ENCODE measurements at regions not wholly inside any gene's neighbourhood (a gene's known extent, or its start where the extent isn't known, plus 50 kb on each side); places are given as distances from the start of the nearest gene placed in this dataset.

- Histone ChIP-seq H3K27me3 (ENCODE audit: insufficient read depth) (no peaks in the 10 kb centered on the region), H3K36me3 (ENCODE audit: insufficient read depth) (peaks cover 6% of the 10 kb centered on the region; the same call in 1 of the 2 replicates), H3F3A (replicated peaks; ENCODE audit: low read depth) (no peaks in the 10 kb centered on the region), H3K9me2 (ENCODE audit: insufficient read depth) (no peaks in the 10 kb centered on the region), H4K20me1 (replicated peaks; ENCODE audit: insufficient read depth) (no peaks in the 10 kb centered on the region), H3K27ac (ENCODE audit: low read depth) (no peak overlapping the region), H3K4me1 (ENCODE audit: insufficient read depth) (0 out of 2 replicates have a peak, but pooled peaks cover 4% of the 10 kb centered on the region), H2AFZ (no peak overlapping the region), H3K4me2 (no peak overlapping the region), H3K79me2 (replicated peaks; ENCODE audit: insufficient read depth) (no peaks in the 10 kb centered on the region), H3K4me3 (no peak overlapping the region)
- Mint-ChIP-seq H3K4me1 (peaks cover 4% of the 10 kb centered on the region; the same call in 1 of the 3 replicates), H3K27ac (no peak overlapping the region), H3K36me3 (ENCODE audit: low read depth) (peaks cover 6% of the 10 kb centered on the region; the same call in 2 of the 3 replicates), H3K9me3 (peaks cover 14% of the 10 kb centered on the region; the same call in 2 of the 3 replicates), H3K27me3 (ENCODE audit: insufficient read depth, low read depth, poor library complexity) (no peaks in the 10 kb centered on the region), H3K4me3 (no peak overlapping the region)
- DNase-seq (ENCODE audit: low spot score) = no peak
- TF ChIP-seq, protein P1, sequence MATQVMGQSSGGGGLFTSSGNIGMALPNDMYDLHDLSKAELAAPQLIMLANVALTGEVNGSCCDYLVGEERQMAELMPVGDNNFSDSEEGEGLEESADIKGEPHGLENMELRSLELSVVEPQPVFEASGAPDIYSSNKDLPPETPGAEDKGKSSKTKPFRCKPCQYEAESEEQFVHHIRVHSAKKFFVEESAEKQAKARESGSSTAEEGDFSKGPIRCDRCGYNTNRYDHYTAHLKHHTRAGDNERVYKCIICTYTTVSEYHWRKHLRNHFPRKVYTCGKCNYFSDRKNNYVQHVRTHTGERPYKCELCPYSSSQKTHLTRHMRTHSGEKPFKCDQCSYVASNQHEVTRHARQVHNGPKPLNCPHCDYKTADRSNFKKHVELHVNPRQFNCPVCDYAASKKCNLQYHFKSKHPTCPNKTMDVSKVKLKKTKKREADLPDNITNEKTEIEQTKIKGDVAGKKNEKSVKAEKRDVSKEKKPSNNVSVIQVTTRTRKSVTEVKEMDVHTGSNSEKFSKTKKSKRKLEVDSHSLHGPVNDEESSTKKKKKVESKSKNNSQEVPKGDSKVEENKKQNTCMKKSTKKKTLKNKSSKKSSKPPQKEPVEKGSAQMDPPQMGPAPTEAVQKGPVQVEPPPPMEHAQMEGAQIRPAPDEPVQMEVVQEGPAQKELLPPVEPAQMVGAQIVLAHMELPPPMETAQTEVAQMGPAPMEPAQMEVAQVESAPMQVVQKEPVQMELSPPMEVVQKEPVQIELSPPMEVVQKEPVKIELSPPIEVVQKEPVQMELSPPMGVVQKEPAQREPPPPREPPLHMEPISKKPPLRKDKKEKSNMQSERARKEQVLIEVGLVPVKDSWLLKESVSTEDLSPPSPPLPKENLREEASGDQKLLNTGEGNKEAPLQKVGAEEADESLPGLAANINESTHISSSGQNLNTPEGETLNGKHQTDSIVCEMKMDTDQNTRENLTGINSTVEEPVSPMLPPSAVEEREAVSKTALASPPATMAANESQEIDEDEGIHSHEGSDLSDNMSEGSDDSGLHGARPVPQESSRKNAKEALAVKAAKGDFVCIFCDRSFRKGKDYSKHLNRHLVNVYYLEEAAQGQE (IDR thresholded peaks at IDR 0.05; ENCODE audit: unreplicated experiment) = no peak
- TF ChIP-seq CREB1 (CRISPR knock-in tag; IDR thresholded peaks at IDR 0.05; ENCODE audit: low read depth) (no peak), JUNB (IDR thresholded peaks at IDR 0.05; ENCODE audit: unreplicated experiment) (no peak), EZH2 (IDR thresholded peaks at IDR 0.05; ENCODE audit: low read depth, unreplicated experiment) (no peak), NANOG (IDR thresholded peaks at IDR 0.05; ENCODE audit: borderline replicate concordance) (no peak), STAT1 (IDR thresholded peaks at IDR 0.05; ENCODE audit: unreplicated experiment) (no peak), ETS1 (IDR thresholded peaks at IDR 0.05) (no peak), POLR2AphosphoS5 (IDR thresholded peaks at IDR 0.05; ENCODE audit: low read depth) (no peak), EZH2phosphoT487 (IDR thresholded peaks at IDR 0.05; ENCODE audit: unreplicated experiment) (no peak), CTCF (conservative IDR thresholded peaks at IDR 0.05; ENCODE audit: low read depth in 2 of 2) (no peak), ZNF114 (CRISPR knock-in tag; IDR thresholded peaks at IDR 0.05) (no peak), ZNF331 (CRISPR knock-in tag; IDR thresholded peaks at IDR 0.05; ENCODE audit: low read depth) (no peak)
- TF ChIP-seq, protein P2, sequence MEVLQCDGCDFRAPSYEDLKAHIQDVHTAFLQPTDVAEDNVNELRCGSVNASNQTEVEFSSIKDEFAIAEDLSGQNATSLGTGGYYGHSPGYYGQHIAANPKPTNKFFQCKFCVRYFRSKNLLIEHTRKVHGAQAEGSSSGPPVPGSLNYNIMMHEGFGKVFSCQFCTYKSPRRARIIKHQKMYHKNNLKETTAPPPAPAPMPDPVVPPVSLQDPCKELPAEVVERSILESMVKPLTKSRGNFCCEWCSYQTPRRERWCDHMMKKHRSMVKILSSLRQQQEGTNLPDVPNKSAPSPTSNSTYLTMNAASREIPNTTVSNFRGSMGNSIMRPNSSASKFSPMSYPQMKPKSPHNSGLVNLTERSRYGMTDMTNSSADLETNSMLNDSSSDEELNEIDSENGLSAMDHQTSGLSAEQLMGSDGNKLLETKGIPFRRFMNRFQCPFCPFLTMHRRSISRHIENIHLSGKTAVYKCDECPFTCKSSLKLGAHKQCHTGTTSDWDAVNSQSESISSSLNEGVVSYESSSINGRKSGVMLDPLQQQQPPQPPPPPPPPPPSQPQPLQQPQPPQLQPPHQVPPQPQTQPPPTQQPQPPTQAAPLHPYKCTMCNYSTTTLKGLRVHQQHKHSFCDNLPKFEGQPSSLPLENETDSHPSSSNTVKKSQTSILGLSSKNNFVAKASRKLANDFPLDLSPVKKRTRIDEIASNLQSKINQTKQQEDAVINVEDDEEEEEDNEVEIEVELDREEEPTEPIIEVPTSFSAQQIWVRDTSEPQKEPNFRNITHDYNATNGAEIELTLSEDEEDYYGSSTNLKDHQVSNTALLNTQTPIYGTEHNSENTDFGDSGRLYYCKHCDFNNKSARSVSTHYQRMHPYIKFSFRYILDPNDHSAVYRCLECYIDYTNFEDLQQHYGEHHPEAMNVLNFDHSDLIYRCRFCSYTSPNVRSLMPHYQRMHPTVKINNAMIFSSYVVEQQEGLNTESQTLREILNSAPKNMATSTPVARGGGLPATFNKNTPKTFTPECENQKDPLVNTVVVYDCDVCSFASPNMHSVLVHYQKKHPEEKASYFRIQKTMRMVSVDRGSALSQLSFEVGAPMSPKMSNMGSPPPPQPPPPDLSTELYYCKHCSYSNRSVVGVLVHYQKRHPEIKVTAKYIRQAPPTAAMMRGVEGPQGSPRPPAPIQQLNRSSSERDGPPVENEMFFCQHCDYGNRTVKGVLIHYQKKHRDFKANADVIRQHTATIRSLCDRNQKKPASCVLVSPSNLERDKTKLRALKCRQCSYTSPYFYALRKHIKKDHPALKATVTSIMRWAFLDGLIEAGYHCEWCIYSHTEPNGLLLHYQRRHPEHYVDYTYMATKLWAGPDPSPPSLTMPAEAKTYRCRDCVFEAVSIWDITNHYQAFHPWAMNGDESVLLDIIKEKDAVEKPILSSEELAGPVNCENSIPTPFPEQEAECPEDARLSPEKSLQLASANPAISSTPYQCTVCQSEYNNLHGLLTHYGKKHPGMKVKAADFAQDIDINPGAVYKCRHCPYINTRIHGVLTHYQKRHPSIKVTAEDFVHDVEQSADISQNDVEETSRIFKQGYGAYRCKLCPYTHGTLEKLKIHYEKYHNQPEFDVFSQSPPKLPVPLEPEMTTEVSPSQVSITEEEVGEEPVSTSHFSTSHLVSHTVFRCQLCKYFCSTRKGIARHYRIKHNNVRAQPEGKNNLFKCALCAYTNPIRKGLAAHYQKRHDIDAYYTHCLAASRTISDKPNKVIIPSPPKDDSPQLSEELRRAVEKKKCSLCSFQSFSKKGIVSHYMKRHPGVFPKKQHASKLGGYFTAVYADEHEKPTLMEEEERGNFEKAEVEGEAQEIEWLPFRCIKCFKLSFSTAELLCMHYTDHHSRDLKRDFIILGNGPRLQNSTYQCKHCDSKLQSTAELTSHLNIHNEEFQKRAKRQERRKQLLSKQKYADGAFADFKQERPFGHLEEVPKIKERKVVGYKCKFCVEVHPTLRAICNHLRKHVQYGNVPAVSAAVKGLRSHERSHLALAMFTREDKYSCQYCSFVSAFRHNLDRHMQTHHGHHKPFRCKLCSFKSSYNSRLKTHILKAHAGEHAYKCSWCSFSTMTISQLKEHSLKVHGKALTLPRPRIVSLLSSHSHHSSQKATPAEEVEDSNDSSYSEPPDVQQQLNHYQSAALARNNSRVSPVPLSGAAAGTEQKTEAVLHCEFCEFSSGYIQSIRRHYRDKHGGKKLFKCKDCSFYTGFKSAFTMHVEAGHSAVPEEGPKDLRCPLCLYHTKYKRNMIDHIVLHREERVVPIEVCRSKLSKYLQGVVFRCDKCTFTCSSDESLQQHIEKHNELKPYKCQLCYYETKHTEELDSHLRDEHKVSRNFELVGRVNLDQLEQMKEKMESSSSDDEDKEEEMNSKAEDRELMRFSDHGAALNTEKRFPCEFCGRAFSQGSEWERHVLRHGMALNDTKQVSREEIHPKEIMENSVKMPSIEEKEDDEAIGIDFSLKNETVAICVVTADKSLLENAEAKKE (CRISPR knock-in tag; IDR thresholded peaks at IDR 0.05) = no peak
- no peak for ATAC-seq
Observed at GRCh38 chr6:101077344-101077743, 196.2 kb upstream of the ASCC3 start.
